HCT116 (cell line): ENCODE measurements at regions not wholly inside any gene's neighbourhood (a gene's known extent, or its start where the extent isn't known, plus 50 kb on each side); places are given as distances from the start of the nearest gene placed in this dataset.

Source experiments
- ATAC-seq: fragments of 200-7000 bp; cut with Tn5 transposase; 2 replicates; pipeline ENCODE4 v1.9.1; 2020; ENCODE audit warnings: mild to moderate bottlenecking, moderate library complexity
- BruUV-seq: library from RNA; stranded (reverse); fragments of 400-500 nt; replicated peaks from 2 replicates; lab custom pipeline; 2021; lab: Mats Ljungman, UMichigan
- CTCF ChIA-PET: fragments of 300-600 bp; sonication (Branson Sonifier 250); formaldehyde crosslinking; loops from one replicate; lab custom pipeline; 2021; ENCODE audit warnings: antibody characterized with exemption; lab: Charles Lee
- POLR2A ChIA-PET: fragments of 300-600, 350-600 bp; sonication (Branson Sonifier 250); formaldehyde crosslinking; loops from one replicate; lab custom pipeline; 2021; ENCODE audit warnings: antibody characterized with exemption; lab: Charles Lee
- RAD21 ChIA-PET, 2 experiments: fragments of 300-600 bp; sonication (Branson Sonifier 250); formaldehyde crosslinking; loops; one replicate each; lab custom pipeline; 2023; ENCODE audit warnings: low total read pairs in 2 of 2; ENCODE audit not compliant: uncharacterized antibody in 2 of 2, unreplicated experiment in 2 of 2, low non-redundant PET in 1 of 2; lab: Charles Lee
- DNase-seq: peaks from one replicate; pipeline ENCODE4 v3.0.0-alpha.2; 2010; ENCODE audit warnings: low read depth, low spot score
- H2AFZ ChIP-seq: fragments of 200-600 bp; shearing (Covaris generic), sonication (generic); 2 replicates; pipeline ENCODE4 v1.6.1; 2017; ENCODE audit warnings: low read depth, mixed run types, mixed read lengths, antibody characterized with exemption, low read length; ENCODE audit not compliant: poor library complexity, severe bottlenecking
- H3K27ac ChIP-seq: 2 replicates; pipeline ENCODE4 v1.5.1; 2012; ENCODE audit warnings: low read depth, low read length
- H3K27me3 ChIP-seq: fragments of 200-600 bp; sonication (generic); 2 replicates; pipeline ENCODE4 v1.6.1; 2016; ENCODE audit warnings: mixed run types, low read length, mixed read lengths; ENCODE audit not compliant: insufficient read depth
- H3K36me3 ChIP-seq, 2 experiments: fragments of 200-500 bp in 1 of 2; fragments of 200-600 bp in 1 of 2; sonication (Bioruptor generic) in 1 of 2; sonication (generic) in 1 of 2; 2 replicates each; pipeline versions ENCODE4 v1.5.1 to v1.6.1; 2014 to 2016; ENCODE audit warnings: low read length in 2 of 2, inconsistent platforms in 1 of 2, mixed read lengths in 1 of 2, mixed run types in 1 of 2; ENCODE audit not compliant: insufficient read depth in 2 of 2, control insufficient read depth in 1 of 2
- H3K4me1 ChIP-seq, 2 experiments: fragments of 200-600 bp in 1 of 2; sonication (generic) in 1 of 2; 2 replicates each; pipeline versions ENCODE4 v1.5.1 to v1.6.1; 2012 to 2017; ENCODE audit warnings: low read length in 2 of 2, inconsistent platforms in 1 of 2, mild to moderate bottlenecking in 1 of 2, mixed read lengths in 1 of 2, mixed run types in 1 of 2, moderate library complexity in 1 of 2; ENCODE audit not compliant: insufficient read depth in 2 of 2, control insufficient read depth in 1 of 2
- H3K4me2 ChIP-seq: fragments of 200-600 bp; sonication (generic); 2 replicates; pipeline ENCODE4 v1.6.1; 2017; ENCODE audit warnings: mixed run types, low read length, mixed read lengths
- H3K4me3 ChIP-seq, 2 experiments: fragments of 200-600 bp in 1 of 2; sonication (generic) in 1 of 2; replicated peaks in 1 of 2; 2 replicates each; pipeline ENCODE4 v1.5.1; 2011 to 2016; ENCODE audit warnings: low read length in 2 of 2, control low read depth in 1 of 2, low read depth in 1 of 2, mild to moderate bottlenecking in 1 of 2, mixed read lengths in 1 of 2, mixed run types in 1 of 2
- H3K79me2 ChIP-seq: fragments of 200-600 bp; sonication (generic); 2 replicates; pipeline ENCODE4 v1.6.1; 2017; ENCODE audit warnings: mild to moderate bottlenecking, mixed run types, low read length, moderate library complexity, mixed read lengths; ENCODE audit not compliant: insufficient read depth
- H3K9ac ChIP-seq: fragments of 200-600 bp; sonication (generic); 2 replicates; pipeline ENCODE4 v1.6.1; 2016; ENCODE audit warnings: low read length, mixed read lengths
- H3K9me2 ChIP-seq: fragments of 200-600 bp; sonication (generic), shearing (Covaris generic); 2 replicates; pipeline ENCODE4 v1.6.1; 2017; ENCODE audit warnings: mixed run types, mild to moderate bottlenecking, moderate library complexity; ENCODE audit not compliant: insufficient read depth
- H3K9me3 ChIP-seq, 2 experiments: fragments of 200-500 bp in 1 of 2; fragments of 200-600 bp in 1 of 2; sonication (Bioruptor generic) in 1 of 2; sonication (generic) in 1 of 2; 2 replicates each; pipeline ENCODE4 v1.6.1; 2014 to 2017; ENCODE audit warnings: low read length in 2 of 2, mixed read lengths in 2 of 2, inconsistent platforms in 1 of 2, low read depth in 1 of 2, mild to moderate bottlenecking in 1 of 2, mixed run types in 1 of 2, moderate library complexity in 1 of 2; ENCODE audit not compliant: control insufficient read depth in 1 of 2, insufficient read depth in 1 of 2
- H4K20me1 ChIP-seq: fragments of 200-600 bp; sonication (generic), shearing (Covaris generic); 2 replicates; pipeline ENCODE4 v1.6.1; 2017; ENCODE audit warnings: mixed run types, mild to moderate bottlenecking, moderate library complexity; ENCODE audit not compliant: insufficient read depth
- ATF3 ChIP-seq: IDR thresholded peaks from 2 replicates; pipeline ENCODE4 v1.6.1; 2012
- CBX3 ChIP-seq: IDR thresholded peaks from 2 replicates; pipeline ENCODE4 v1.6.1; 2012; ENCODE audit warnings: low read depth
- CTCF ChIP-seq, 3 experiments: fragments of 200-600 bp in 1 of 3; sonication (generic) in 1 of 3; IDR thresholded peaks in 2 of 3; conservative IDR thresholded peaks in 1 of 3; 2 replicates each; pipeline ENCODE4 v1.5.1; 2012 to 2017; ENCODE audit warnings: low read depth in 2 of 3, low read length in 2 of 3, antibody characterized with exemption in 1 of 3, borderline replicate concordance in 1 of 3, control low read depth in 1 of 3, mild to moderate bottlenecking in 1 of 3, mixed read lengths in 1 of 3, mixed run types in 1 of 3, moderate library complexity in 1 of 3; ENCODE audit not compliant: insufficient read depth in 1 of 3
- EGR1 ChIP-seq: IDR thresholded peaks from 2 replicates; pipeline ENCODE4 v1.6.1; 2012; ENCODE audit warnings: low read depth
- ELF1 ChIP-seq: IDR thresholded peaks from 2 replicates; pipeline ENCODE4 v1.6.1; 2012; ENCODE audit warnings: low read depth, borderline replicate concordance
- EZH2 ChIP-seq: fragments of 200-600 bp; sonication (generic); IDR thresholded peaks from 2 replicates; pipeline ENCODE4 v1.6.1; 2017; ENCODE audit warnings: antibody characterized with exemption, mixed run types
- JUND ChIP-seq: IDR thresholded peaks from 2 replicates; pipeline ENCODE4 v1.6.1; 2012
- POLR2A ChIP-seq: IDR thresholded peaks from 2 replicates; pipeline ENCODE4 v1.7.0; 2011; ENCODE audit warnings: borderline replicate concordance; ENCODE audit not compliant: insufficient read depth, insufficient read length; ENCODE audit errors: extremely low read depth
- POLR2AphosphoS5 ChIP-seq: IDR thresholded peaks from 2 replicates; pipeline ENCODE4 v1.6.1; 2011; ENCODE audit warnings: mild to moderate bottlenecking, low read depth, low read length, moderate library complexity
- RAD21 ChIP-seq: IDR thresholded peaks from 2 replicates; pipeline ENCODE4 v1.6.1; 2012; ENCODE audit warnings: low read depth, mild to moderate bottlenecking
- SIN3A ChIP-seq: IDR thresholded peaks from 2 replicates; pipeline ENCODE4 v1.6.1; 2012; ENCODE audit warnings: low read depth
- SP1 ChIP-seq: IDR thresholded peaks from 2 replicates; pipeline ENCODE4 v1.6.1; 2012; ENCODE audit warnings: low read depth
- SRF ChIP-seq: IDR thresholded peaks from 2 replicates; pipeline ENCODE4 v1.6.1; 2012; ENCODE audit warnings: low read depth
- TCF7L2 ChIP-seq: IDR thresholded peaks from 2 replicates; pipeline ENCODE4 v1.7.0; 2011; ENCODE audit warnings: borderline replicate concordance, inconsistent platforms; ENCODE audit not compliant: insufficient read depth, insufficient read length; ENCODE audit errors: extremely low read depth
- YY1 ChIP-seq: IDR thresholded peaks from 2 replicates; pipeline ENCODE4 v1.6.1; 2011; ENCODE audit warnings: low read length, low read depth, moderate library complexity, mild to moderate bottlenecking; ENCODE audit not compliant: insufficient replicate concordance; ENCODE audit errors: extremely low read depth
- ZBTB33 ChIP-seq: IDR thresholded peaks from 2 replicates; pipeline ENCODE4 v1.6.1; 2011; ENCODE audit warnings: mild to moderate bottlenecking, low read length, moderate library complexity; ENCODE audit not compliant: insufficient replicate concordance; ENCODE audit errors: extremely low read depth
- ZFX ChIP-seq: fragments of 450-650 bp; IDR thresholded peaks from 2 replicates; pipeline ENCODE4 v1.6.1; 2017
- intact Hi-C: fragments of 100-400 bp; cut with micrococcal nuclease; formaldehyde crosslinking; loops from 2 replicates; pipeline ENCODE4 v1.10.0; 2022

GRCh38 chr7:116139007-116139406, 71.3 kb upstream of the TES start:
- CTCF ChIA-PET = interaction anchor here (0.8 to 2.1 kb wide), 4 partner anchors 10 to 450 kb away, joined by 3 to 5 read pairs (median 4); no protein-coding TSS in a partner anchor
- POLR2A ChIA-PET = no interaction called here
- RAD21 ChIA-PET = no interaction called here
- no TSS peak for BruUV-seq
- DNase-seq (no peak), ATAC-seq (no peak)
- Histone ChIP-seq H3K4me3 (no peak overlapping the region), H3K79me2 (no peaks in the 10 kb centered on the region), H3K9ac (no peak overlapping the region), H3K27me3 (no peaks in the 10 kb centered on the region), H3K4me2 (no peak overlapping the region), H3K27ac (no peak overlapping the region), H4K20me1 (no peaks in the 10 kb centered on the region), H3K9me2 (no peaks in the 10 kb centered on the region), H2AFZ (peak overlapping the region; percentile 81), H3K9me3 (no peaks in the 10 kb centered on the region), H3K4me1 (no peaks in the 10 kb centered on the region), H3K36me3 (no peaks in the 10 kb centered on the region)
- TF ChIP-seq ELF1 = no peak
- no peak for TF ChIP-seq SRF
- TF ChIP-seq EGR1 = no peak
- no peak for TF ChIP-seq ATF3
- no peak for TF ChIP-seq RAD21
- TF ChIP-seq SP1 = no peak
- TF ChIP-seq ZBTB33 = no peak
- no peak for TF ChIP-seq JUND
- TF ChIP-seq POLR2AphosphoS5 = no peak
- no peak for TF ChIP-seq ZFX
- no peak for TF ChIP-seq CBX3
- no peak for TF ChIP-seq EZH2
- TF ChIP-seq SIN3A = no peak
- no peak for TF ChIP-seq TCF7L2
- TF ChIP-seq YY1 = no peak
- TF ChIP-seq CTCF (IDR thresholded peaks at IDR 0.05 in 2 of 3, conservative IDR thresholded peaks at IDR 0.05 in 1 of 3; ENCODE audit: borderline replicate concordance in 1 of 3, insufficient read depth in 1 of 3, low read depth in 2 of 3, low read length in 2 of 3) = no peak
- no peak for TF ChIP-seq POLR2A
- intact Hi-C loops = no loop called here
